RCC 7860 (cell line): ENCODE measurements at regions not wholly inside any gene's neighbourhood (a gene's known extent, or its start where the extent isn't known, plus 50 kb on each side); places are given as distances from the start of the nearest gene placed in this dataset.

Experiments
- DNase-seq: peaks from one replicate; pipeline ENCODE4 v3.0.0-alpha.2; 2015; ENCODE audit warnings: low spot score
- FAIRE-seq: peaks from 2 replicates; lab custom pipeline; 2012; peaks lifted over from hg19 to GRCh38; lab: Jason Lieb, UNC

DNA sequence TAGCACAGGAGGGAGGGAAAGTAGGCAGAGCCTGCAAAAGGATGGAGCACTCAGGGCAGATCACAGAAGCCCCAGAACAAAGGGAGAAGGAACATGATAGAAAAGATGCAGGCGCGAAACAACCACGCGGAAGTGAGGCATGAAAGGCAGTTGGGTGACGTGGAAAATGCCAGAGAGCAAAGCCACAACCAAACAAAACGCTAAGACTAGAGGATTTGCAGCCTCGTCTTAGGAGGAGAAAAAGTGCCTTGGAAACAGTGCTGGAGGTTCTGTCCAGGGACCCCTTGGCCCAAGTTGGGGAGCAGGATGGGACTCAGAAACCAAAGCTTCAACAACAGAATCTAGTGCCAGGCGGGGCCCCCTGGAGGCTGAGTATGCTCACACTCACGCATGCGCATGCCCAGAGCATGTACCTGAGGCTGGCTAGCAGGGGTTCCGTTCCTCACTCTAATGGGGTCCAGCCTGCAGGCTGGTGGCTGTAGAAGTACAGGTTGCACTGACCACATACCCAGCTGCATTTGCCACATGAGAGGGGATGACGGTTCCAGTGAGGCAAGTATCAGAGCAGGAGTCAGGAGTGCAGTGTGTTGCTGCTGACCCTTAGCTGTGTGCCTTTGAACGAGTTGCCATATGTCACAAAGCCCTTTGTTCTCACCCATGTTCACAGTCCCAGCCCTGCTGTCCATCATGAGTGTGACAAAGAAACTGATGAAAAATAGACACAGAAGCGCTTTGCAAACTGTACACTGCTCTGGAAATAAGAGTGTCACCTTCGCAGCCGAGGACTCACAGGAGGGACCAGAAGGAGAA lies 568.6 kb upstream of the CADM1 start:
- DNase-seq (no peak), FAIRE-seq (no peak)

DNA sequence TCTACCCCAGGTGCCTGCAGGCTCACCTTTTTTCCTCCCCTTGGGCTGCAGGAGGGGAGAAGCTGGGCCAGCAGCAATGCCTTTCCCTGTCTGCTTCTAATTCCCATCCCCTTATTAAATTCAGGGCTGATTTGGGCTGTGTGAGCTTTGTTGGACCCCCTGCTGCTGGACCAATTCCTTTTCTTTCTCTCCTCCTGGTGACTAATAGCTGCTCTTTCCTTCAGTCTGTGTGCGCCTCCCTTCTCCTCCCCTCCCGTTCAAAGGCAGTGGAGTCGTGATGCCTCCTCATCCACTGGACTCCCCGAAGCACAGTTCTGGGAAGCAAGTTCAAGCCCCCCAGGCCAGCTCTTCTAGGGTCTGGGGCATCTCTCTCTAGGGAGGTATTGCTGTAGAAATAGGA lies 567.9 kb upstream of the CADM1 start:
- DNase-seq: no peak
- FAIRE-seq: no peak

DNA sequence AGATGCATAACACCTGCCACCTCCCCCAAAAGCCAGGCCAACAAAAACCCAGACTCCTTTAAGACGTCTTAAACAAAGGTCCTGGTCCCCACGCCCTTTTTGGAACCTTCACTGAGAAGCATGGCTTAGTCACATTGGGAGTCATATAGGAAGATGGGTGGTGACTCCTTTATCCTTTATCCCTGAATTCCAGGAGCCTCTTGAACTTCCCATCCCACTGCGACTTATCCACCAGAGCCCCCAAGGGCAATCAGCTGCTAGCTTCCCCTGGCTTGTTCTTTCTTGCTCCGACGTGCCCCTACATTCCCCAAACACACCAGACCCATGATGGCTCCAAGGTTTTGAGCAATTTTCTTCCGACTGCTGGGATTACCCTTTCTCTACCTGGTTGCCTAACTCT lies 567.0 kb upstream of the CADM1 start:
- DNase-seq (no peak), FAIRE-seq (no peak)

DNA sequence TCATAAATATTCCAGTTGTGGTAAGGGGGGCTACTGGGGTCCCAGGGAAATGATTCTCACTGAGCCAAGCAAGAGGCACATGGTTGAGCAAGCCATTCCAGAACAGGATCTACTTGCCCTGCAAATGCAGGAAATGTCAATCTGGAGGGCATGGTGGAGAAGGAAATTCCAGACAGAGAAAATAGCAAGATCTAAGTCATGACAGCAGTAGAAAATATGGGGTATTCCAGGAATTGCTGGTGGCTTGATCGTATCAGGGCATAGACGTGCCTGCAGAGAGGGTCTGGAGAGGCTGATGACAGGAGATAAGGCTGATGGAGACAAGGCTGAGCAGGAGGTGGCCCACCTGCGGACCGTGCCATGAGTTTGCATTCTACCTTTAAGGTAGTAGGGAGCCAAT lies 566.3 kb upstream of the CADM1 start:
- DNase-seq (no peak), FAIRE-seq (no peak)

DNA sequence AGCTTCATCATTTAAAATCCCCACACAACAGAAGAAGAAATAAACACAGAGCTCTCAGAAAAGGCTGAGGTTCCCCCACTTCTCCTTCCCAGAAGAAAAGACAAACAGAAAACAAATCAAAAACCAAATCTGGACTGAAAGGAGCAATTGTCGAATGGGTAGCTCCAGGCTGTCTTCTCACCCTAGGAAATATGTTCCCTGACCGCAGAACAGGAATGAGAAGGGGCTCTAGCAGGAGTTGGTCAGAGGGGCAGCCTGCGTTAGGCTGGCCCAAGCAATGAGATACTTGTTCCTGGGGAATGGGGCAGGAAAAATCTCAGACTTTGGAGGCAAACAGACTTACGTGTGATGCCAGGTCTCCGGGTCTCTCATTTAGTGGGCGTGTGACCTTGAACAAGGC lies 562.6 kb upstream of the CADM1 start:
- DNase-seq (no peak), FAIRE-seq (no peak)

DNA sequence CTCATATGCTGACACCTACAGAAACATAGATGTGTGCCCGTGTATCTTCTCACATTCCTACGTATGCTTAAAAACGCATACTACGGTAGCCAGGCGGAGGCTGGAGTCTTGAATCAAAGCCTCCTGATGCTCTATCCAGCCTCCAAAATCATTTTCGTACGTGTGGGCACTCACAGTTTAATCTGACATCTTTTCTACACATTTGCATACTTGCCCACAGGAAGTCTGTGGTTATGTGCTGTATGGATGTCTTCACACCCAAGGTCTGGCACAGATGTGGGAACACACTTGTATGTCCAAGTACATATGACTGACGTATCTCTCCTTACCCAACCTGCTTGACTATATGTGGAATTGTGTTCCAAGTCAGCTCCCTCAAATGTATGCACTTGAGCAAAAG lies 561.8 kb upstream of the CADM1 start:
- DNase-seq: no peak
- no peak for FAIRE-seq

DNA sequence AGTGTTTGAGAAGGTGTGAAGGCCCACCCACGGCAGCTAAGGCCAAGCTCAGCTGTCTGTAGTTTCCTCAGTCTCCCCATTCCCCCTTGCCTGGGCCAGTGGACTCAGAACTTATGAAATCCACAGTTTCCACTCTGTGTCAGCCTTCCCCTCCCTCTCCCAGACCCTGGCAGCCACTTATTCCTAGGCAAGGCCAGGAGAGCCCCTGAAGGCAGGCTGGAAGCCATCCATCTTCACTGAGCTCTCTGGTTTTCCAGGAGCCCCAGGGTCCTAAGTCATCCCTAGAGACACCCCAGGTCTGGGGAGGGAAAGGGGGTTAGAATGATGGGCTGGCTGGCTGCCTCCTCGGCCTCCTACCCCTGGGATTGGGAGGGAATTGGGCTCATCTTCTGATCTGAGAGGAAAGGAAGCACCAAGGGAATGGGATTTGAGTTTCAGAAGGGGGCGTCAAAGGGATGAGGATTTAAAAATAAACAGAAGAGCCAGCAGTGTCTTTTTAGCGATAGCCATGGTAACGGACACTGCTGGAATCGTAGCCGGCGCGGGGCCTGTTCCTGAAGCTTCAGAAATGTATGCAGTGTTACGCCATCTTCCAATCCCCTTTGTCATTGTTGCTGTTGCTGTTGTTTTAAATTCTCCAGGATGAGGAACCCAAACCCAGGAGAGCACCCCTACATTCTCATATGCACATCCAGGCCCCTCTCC lies 561.1 kb upstream of the CADM1 start:
- DNase-seq (no peak), FAIRE-seq (no peak)

DNA sequence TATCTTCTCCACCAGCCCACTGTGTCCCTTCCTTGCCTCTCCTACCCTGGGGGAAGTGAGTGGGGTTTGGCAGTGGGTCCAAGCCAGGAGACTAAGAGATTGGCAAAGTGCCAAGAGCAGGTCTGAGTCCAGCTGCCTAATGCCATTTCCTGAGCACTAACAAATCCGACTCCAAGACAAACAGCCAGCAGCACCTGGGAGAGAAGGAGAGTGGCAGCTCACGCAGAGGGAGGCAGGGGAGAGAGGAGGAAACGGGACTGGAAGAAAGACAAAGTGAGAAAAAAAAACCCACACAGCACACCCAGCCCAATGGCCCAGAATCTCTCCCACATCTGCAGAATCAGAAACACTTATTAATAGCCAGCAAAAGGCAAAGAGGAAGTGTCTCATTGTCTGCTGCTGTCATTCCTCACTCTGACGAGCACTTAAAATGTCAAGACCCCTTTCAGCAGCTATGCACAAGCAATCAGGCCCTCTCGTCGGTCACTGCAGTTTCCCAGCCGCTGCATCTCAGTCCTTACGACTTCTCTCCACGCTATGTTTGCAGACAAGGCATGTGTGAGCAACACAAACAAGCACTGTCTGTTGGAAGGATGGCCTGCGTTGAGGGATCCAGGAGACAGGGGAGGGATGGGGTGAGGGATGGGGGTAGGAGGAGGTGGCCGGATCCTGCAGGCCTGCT lies 558.4 kb upstream of the CADM1 start:
- no peak for FAIRE-seq
- no peak for DNase-seq

DNA sequence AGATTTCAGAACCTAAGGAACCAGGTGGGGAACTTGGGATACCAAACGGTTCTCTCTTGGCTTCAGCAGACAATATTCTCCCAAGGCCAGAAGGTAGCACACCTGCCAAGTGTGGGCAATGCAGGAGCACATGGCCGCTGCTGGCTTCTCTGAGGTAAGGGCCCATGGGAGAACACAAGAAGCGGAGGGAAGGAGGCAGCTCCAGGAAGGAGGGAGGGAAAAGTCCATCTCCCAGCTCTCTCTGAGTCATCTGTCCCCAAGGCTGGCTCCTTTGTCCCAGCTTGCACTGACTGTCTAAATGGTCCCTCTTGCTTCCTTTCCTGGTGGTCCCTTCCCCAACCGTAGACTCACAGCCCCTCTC lies 557.9 kb upstream of the CADM1 start:
- FAIRE-seq (no peak), DNase-seq (no peak)

DNA sequence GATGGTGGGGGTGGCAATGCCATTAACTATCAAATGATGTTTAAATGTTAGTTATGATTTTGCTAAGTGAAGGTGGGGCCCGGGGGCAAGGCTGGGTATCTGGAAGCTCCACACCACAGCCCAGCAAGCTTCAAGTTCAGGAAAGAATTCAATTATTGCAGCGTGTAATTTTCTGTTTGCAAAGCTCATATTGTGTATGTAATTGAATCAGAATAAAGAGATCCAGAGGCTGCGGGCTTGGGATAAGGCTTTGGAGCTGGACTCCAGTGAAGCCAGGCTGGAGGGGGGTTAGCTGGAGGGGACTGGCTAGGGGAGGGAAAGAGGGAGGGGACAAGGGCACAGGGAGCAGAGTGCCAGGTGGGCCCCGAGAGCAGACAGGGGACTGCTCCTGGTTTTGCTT lies 557.1 kb upstream of the CADM1 start:
- DNase-seq: no peak
- no peak for FAIRE-seq

DNA sequence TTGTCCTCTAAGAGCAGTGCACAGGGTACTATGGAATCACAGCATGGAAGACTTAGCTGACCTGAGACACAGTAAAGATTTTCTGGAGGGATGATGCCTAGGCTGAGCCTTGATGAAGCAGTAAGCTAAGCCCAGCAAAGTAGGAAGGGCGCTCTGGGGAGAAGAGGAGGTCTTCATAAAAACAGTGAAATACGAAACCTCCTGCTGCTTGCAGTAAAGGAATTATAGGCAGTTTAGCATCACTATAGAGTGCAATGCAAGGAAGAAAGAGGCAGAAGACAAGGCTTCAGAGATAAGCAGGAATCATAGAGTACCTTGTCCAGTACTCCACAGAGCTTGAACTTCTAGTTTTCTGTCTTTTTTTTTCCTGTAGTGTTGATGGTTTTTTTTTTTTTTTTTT lies 555.7 kb upstream of the CADM1 start:
- DNase-seq: no peak
- no peak for FAIRE-seq

DNA sequence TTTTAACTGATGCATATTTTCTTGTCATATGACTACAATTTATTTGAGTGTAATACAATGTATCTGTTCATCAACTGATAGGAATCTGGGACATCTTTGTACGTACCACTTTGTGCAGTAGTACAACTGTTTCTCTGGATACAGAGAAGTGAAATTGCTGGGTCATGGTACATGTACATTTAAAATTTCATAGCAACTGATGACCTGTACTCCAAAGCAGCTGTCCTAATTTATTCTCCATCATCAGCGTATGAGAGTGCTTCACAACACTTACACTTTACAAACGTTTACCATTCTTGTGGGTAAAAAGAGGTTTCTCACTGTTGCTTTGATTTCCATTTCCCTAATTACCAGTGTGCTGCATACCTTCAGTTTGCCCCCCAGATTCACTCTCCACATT lies 552.8 kb upstream of the CADM1 start:
- FAIRE-seq (no peak), DNase-seq (no peak)

DNA sequence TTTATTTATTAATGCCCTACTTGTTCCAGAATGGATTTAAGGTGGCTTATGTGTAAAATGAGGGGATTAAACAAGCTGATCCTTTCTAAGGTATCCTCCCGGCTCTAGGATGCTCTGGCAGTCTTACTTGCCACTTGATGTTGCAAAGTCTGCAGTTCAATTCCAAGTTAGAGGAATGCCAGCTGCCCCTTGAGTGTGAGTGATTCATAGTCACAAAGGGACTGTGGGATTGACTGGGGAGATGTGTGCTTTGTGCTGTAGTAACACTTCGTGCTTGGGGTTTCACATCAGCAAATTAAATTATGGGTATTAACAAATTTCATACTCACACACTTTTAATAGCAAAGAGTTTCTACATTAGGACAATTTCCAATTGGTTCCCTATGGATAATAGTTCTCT lies 550.8 kb upstream of the CADM1 start:
- FAIRE-seq (no peak), DNase-seq (no peak)

DNA sequence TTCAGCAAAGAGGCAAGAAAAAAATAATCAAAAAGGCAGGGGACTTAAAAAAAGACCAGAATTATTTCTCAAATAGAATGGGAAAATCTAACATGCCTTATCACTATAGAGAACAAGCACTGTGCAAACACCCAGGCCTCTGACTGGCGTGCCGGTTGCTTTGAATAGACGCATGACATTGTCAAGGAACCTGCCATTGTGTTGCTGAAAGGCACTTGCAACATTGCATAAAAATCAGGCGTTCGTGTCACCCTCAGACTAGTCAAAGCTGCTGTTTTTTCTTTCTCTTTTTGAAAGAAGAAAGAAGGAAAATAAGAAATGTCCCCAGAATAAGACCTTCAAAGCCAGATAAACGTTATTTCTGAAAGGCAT lies 549.3 kb upstream of the CADM1 start:
- no peak for FAIRE-seq
- DNase-seq: no peak

DNA sequence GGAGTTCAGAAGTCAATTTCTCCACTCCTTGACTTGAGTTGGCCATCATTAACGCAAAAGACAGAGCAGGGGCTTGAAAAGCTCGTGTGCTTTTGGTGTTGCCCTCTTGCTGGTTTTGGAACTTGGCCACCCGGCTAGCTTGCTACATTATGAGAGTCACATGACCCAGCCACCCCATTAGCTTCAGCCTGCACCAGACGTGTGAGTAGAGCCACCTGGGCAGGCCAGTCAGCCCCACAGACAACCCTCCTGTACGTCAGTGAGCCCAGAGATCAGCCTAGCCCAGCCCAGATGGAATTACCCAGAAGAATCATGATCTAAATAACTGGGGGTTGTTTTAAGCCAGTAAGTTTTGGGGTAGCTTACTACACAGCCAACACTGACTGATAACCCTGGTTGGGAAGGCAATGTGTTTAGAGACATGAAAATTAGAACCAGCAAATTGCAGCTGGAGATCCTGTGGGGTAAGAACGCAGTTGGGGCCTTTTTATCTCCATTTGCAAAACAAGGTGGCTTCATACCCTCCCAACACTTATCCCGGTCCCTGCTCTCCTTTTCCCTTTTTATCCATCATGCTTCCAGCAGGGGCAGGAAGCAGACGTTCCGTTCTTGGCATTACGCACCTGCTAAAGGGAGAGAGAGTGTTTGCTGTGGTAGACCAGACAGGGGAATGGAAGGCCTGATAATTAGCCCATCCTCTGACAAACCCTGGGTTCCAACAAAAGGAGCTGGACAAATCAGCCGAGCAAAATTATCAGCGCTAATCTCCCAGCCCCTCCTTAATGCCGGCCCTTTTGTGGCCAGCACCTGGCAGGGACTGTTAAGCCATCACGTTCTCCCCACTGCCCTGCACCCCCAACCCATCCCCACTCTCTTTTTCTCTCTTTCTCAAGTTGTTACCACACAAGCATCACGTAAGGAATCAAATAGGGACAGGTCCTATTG lies 548.7 kb upstream of the CADM1 start:
- FAIRE-seq (no peak), DNase-seq (no peak)

DNA sequence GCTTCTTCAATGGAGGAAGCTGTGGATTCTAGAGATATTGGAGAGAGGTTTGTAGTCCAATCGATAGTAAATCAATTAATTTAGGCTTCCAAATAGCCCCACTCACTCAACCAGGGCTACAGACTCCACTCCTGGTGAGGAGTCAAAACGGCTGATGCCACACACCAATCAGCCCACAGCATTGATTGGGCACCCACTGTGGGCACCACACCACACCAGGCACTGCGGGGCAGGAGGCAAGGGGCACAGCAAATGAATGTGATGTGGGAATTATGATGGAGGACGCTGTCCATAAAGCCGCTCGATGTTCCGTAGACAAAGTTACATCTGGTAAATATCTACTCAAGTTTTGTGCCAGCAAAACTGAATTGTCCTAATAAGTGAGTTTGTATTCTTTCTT lies 547.3 kb upstream of the CADM1 start:
- no peak for DNase-seq

DNA sequence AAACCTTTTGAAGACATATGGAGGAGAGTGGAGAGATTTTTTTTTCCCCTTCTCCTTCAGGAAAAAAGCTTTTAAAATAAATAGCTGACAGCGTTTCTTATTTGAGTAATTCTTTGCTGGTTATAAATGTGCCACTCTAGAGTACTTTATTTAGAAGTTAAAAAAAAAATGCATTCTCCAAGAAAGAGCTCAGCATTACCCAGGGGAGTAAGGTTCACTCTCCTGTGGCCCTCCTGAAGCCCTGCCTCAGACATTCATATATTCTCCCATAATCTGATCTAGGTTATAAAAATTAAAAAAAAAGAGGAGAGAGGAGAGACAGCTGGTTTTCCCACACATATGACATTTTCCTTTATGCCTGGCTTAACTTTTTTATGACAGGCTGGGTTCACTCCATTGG lies 545.2 kb upstream of the CADM1 start:
- no peak for FAIRE-seq
- DNase-seq: no peak

More for the DNA sequence above, 547.3 kb upstream of the CADM1 start:
- no peak for FAIRE-seq

DNA sequence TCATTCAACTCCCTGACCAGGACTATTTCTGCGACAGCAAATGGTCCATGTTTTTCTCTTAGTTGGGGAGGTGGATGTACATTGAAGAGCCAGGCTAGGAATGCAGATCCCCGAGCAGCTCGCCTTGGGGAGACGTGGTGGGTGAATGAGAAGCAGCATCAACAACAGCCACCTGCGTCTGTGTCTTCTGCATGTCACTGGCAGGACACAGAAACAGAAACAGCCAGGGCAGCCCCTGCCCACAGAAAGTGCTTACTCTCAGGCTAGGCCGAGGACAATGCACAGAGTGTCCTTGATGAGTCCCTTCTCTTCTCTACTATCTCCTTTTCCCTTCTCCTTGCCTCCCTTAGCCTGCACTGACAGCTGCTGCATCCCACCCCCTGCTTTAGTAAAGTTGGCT lies 541.9 kb upstream of the CADM1 start:
- DNase-seq: no peak
- no peak for FAIRE-seq

DNA sequence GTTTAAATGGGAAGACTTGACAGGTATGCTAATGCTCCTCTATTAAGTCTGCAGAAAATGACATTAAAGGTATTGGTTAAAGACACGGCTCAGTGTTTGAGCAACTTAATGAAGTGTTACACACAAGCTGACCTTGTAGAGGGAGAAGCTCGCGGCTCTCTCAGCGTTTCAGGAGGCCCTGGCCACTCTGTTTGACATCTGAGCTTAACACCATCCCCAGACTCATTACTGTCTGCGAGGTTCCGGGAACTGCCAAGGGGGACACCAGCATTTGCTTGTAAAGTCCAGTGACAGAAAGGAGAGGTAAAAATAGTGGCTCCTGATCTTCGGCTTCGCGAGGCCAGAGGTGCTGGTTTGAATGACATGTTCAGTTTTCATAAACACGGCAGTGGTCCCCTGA lies 540.7 kb upstream of the CADM1 start:
- no peak for DNase-seq
- no peak for FAIRE-seq

DNA sequence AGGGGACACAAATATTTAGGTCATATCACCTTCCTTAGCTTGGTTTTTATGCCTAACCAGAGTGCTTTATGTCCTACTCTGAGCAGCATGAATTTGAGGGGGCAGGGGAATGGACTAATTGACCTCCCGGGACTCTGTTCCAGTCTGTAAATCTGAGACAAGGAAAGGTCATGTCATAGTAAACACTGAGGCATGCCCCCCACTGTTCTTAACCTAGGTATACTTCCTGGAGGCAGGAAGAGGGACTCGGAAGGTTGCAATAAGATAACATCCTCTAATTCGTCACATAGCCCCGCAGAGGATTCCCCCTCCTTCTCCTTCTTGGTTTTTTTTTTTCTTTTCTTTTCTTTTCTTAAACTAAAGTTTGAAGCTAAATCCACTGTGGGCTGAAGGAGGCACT lies 540.3 kb upstream of the CADM1 start:
- FAIRE-seq (no peak), DNase-seq (no peak)

DNA sequence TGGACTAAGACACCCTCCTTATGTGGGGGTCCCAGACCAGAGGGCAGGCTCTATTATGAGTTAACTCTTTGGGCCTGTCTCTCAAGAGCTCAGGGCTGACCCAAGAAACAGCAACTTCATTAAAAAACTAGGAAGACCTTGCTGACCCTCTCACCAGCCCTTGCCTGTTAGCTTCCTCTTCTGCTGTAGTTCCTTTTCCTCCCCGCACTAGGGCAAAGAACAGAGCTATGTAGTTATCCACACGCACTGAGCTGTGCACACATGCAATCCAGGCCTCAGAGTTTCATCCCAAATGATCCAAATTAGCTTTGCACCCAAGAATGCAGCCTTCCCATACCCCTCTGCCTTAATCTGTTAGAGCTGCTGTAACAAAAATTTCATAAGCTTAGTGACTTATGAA lies 539.6 kb upstream of the CADM1 start:
- DNase-seq (no peak), FAIRE-seq (no peak)
